ENCODE measurements at regions not wholly inside any gene's neighbourhood (a gene's known extent, or its start where the extent isn't known, plus 50 kb on each side); places are given as distances from the start of the nearest gene placed in this dataset.

DNA sequence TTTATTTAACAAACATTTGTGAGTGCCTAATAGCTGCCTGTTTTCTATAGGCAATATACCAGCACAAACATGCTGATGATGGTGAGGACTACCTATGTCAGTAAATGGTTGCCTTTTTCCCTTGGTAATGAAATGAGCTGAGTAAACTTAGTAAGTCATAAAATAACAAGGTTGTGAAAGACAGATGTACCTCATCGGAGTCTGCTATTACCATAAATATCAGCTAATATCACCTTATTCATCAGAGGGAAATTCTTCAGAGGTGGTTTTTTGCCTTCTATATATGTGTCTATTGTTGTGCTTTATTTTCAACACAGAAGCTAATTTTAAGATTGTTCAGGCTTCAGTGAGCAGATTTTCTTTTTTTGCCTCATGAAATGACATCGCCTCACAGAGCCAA is 1040.5 kb downstream of the DTWD2 start:
- TF ChIP-seq, protein P1, sequence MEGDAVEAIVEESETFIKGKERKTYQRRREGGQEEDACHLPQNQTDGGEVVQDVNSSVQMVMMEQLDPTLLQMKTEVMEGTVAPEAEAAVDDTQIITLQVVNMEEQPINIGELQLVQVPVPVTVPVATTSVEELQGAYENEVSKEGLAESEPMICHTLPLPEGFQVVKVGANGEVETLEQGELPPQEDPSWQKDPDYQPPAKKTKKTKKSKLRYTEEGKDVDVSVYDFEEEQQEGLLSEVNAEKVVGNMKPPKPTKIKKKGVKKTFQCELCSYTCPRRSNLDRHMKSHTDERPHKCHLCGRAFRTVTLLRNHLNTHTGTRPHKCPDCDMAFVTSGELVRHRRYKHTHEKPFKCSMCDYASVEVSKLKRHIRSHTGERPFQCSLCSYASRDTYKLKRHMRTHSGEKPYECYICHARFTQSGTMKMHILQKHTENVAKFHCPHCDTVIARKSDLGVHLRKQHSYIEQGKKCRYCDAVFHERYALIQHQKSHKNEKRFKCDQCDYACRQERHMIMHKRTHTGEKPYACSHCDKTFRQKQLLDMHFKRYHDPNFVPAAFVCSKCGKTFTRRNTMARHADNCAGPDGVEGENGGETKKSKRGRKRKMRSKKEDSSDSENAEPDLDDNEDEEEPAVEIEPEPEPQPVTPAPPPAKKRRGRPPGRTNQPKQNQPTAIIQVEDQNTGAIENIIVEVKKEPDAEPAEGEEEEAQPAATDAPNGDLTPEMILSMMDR (IDR thresholded peaks at IDR 0.05), result no peak
- no peak for TF ChIP-seq POLR2A (IDR thresholded peaks at IDR 0.05)
